ENCODE measurements at regions not wholly inside any gene's neighbourhood (a gene's known extent, or its start where the extent isn't known, plus 50 kb on each side); places are given as distances from the start of the nearest gene placed in this dataset.

GRCh38 chr20:6482486-6482885, 285.0 kb upstream of the BMP2 start:
- H2BK120ac ChIP-seq (ENCODE audit: low read depth, low read length, poor library complexity, severe bottlenecking): no peak overlapping the region
- no peak overlapping the region for H3K23ac ChIP-seq (ENCODE audit: insufficient read length, low read depth, low read length)
- H3K4me2 ChIP-seq (ENCODE audit: insufficient read depth, insufficient read length, low read length): no peak overlapping the region
- no peaks in the 10 kb centered on the region for H3K4me1 ChIP-seq (ENCODE audit: insufficient read depth, low read length)
- H4K91ac ChIP-seq (ENCODE audit: insufficient read length, low read depth, low read length): no peak overlapping the region
- H3K79me2 ChIP-seq (ENCODE audit: insufficient read depth, low read length): no peaks in the 10 kb centered on the region
- H4K20me1 ChIP-seq (ENCODE audit: control insufficient read depth, insufficient read depth, insufficient read length): no peaks in the 10 kb centered on the region
- H3K4ac ChIP-seq (ENCODE audit: low read depth, low read length): no peak overlapping the region
- H3K23me2 ChIP-seq (ENCODE audit: insufficient read length, low read depth, low read length, poor library complexity, severe bottlenecking): no peaks in the 10 kb centered on the region
- no peak overlapping the region for H3K18ac ChIP-seq (ENCODE audit: insufficient read length, low read depth, low read length)
- no peak overlapping the region for H3K9ac ChIP-seq (ENCODE audit: extremely low read depth, insufficient read length, low read length)
- no peak overlapping the region for H2AK5ac ChIP-seq (ENCODE audit: insufficient read length, low read length)
- no peak overlapping the region for H2BK12ac ChIP-seq (ENCODE audit: insufficient read length, low read depth, low read length)
- H2BK5ac ChIP-seq (ENCODE audit: insufficient read length, low read length): no peak overlapping the region
- no peaks in the 10 kb centered on the region for H3K9me3 ChIP-seq (ENCODE audit: control insufficient read depth, low read depth, low read length)
- no peak overlapping the region for H3T11ph ChIP-seq (ENCODE audit: low read length)
- H2BK20ac ChIP-seq (ENCODE audit: low read depth, low read length, poor library complexity, severe bottlenecking): no peak overlapping the region
- no peak overlapping the region for H3K27ac Mint-ChIP-seq
- H3K4me1 Mint-ChIP-seq: no peaks in the 10 kb centered on the region
- no peaks in the 10 kb centered on the region for H3K27me3 ChIP-seq (ENCODE audit: insufficient read depth, low read length)
- no peak overlapping the region for H3K14ac ChIP-seq (ENCODE audit: insufficient read depth, low read length)
- no peak for DNase-seq
- no peak overlapping the region for H3K27ac ChIP-seq (ENCODE audit: insufficient read length, low read depth, low read length)
- TF ChIP-seq, protein P1, sequence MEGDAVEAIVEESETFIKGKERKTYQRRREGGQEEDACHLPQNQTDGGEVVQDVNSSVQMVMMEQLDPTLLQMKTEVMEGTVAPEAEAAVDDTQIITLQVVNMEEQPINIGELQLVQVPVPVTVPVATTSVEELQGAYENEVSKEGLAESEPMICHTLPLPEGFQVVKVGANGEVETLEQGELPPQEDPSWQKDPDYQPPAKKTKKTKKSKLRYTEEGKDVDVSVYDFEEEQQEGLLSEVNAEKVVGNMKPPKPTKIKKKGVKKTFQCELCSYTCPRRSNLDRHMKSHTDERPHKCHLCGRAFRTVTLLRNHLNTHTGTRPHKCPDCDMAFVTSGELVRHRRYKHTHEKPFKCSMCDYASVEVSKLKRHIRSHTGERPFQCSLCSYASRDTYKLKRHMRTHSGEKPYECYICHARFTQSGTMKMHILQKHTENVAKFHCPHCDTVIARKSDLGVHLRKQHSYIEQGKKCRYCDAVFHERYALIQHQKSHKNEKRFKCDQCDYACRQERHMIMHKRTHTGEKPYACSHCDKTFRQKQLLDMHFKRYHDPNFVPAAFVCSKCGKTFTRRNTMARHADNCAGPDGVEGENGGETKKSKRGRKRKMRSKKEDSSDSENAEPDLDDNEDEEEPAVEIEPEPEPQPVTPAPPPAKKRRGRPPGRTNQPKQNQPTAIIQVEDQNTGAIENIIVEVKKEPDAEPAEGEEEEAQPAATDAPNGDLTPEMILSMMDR (conservative IDR thresholded peaks at IDR 0.05): no peak
- H2BK15ac ChIP-seq (ENCODE audit: low read depth, low read length): no peak overlapping the region
- no peaks in the 10 kb centered on the region for H3K27me3 Mint-ChIP-seq (ENCODE audit: low read depth)
- H2AFZ ChIP-seq (ENCODE audit: low read length): no peak overlapping the region
- no peak overlapping the region for H4K5ac ChIP-seq (ENCODE audit: insufficient read length, low read depth, low read length)
- H3K56ac ChIP-seq (ENCODE audit: insufficient read length, low read depth, low read length): no peak overlapping the region
- peaks cover 0 to 4% (median 2%) of the 10 kb centered on the region in 3 experiments; a peak in 3 of 7 replicates for H3K36me3 Mint-ChIP-seq (ENCODE audit: insufficient read depth in 1 of 3, low read depth in 3 of 3)
- H3K79me1 ChIP-seq (ENCODE audit: insufficient read depth, low read depth, low read length, poor library complexity, severe bottlenecking): no peaks in the 10 kb centered on the region
- H3K9me3 Mint-ChIP-seq: peaks cover 4 to 7% of the 10 kb centered on the region in 2 experiments; a peak in 4 of 5 replicates
- H3K4me3 Mint-ChIP-seq: no peak overlapping the region
- no peak overlapping the region for H4K8ac ChIP-seq (replicated peaks; ENCODE audit: insufficient read length, low read depth, low read length)

All from H9 (cell line).